COLO668 (cell line): ENCODE measurements at regions not wholly inside any gene's neighbourhood (a gene's known extent, or its start where the extent isn't known, plus 50 kb on each side); places are given as distances from the start of the nearest gene placed in this dataset.

Experiments
- DNase-seq: peaks from one replicate; lab custom pipeline; 2025; ENCODE audit not compliant: unreplicated experiment; lab: John Stamatoyannopoulos, UW

DNA sequence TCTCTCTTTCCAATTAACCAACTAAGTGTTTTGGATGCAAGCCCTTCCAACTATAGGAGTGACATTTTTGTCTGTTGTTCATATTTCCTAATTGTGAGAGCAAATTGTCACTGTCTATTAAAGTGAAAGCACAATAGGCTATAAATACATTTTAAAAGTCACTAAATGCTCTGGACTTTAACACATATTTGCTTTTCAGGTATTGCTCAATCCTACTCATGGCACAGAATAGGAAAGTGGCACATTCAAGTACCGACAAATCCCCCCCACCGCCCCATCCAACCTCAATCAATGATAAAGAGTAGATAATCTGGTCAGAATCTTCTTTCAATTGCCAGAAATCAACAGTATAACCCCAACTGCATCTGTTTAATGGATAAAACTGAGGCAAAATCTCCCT is 419.8 kb downstream of the PLK2 start:
- DNase-seq = no peak

DNA sequence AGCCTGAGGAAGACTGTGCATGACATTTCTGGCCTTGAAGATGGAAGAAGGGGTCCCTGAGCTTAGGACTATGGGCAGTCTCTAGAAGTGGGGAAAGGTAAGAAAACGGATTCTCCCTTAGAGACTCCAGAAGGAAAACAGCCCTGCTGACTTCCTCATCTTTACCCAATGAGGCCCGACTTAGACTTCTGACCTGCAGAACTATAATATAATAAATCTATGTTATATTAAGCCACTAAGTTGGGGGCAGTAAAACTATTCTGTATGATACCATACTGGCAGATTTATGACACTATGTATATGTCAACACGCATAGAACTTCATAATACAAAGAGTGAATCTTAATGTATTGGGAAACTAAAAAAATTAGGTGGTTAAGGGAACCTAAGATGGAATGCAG is 422.0 kb downstream of the PLK2 start:
- no peak for DNase-seq

DNA sequence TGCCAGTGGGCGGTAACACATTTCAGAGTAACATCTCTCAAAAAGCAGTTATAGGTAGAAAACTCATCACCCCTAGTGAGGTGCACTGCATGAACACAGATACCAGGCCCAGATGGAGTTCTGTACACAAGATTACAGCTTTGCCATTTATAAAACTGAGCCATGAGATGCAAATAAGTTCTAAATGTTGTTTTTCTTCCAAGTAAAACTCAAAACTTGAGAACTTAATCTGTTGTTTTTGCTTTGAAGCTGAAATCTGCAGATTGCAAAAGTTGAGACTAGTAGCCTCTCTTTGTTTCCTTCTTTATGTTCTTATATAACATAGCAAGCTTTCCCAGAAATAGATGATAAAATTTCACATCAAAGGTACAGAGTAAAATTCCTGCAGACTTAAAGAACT is 434.1 kb downstream of the PLK2 start:
- no peak for DNase-seq

DNA sequence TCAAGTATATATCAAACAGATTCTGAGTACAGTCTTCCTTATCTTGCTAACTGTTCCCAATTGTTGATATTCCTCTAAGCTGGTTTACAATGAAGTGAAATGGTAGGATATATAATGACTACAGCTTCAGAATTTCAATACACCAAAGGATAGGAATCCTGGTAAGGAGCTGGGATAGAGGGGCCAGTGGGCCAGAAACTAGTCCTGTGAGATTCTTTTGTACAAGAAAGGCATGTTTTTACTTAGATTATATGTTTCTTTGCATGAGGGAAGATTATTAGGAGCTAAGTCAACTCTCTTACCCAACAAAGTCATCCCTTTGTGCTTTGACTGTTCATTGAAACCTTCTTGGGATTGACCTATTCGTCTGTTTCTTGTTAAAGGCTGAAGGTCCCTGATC is 435.7 kb downstream of the PLK2 start:
- no peak for DNase-seq

DNA sequence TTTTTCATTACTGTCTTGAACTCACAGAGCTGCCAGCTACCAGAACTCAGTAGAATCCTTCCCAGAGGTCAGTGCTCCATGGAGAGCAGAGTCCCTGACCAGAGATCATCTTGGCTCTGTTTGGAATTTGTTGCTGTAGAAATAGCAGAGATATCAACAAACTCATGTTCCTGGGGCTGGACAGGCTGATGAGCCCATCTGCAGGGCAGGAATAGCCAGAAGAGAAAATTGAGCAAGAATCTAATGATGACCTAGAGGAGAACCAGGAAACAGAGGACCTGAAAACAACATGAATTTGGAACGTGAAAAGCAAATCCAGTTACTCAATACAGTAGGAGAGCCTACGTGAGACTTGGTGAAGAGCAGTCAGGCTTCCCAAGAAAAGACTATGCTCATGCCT is 437.8 kb downstream of the PLK2 start:
- DNase-seq = no peak

DNA sequence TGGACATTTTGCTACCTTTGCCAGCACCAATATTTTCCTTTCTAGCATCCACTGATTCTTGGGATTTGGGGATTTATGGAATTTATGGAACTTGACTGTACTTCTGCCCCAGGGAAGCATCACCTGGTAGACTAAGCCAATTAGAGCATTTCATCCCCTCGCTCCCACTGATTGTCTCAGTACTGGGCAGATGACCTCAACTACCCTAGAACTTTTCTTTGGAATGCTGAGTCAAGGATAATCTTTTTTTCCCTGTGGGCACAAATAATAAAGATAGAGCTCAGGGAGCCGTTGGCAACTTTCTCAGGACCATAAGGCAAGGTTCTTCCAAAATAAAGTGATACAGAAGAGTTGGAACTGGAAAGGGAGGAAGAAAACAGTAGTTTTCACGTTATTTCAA is 438.4 kb downstream of the PLK2 start:
- DNase-seq = no peak

DNA sequence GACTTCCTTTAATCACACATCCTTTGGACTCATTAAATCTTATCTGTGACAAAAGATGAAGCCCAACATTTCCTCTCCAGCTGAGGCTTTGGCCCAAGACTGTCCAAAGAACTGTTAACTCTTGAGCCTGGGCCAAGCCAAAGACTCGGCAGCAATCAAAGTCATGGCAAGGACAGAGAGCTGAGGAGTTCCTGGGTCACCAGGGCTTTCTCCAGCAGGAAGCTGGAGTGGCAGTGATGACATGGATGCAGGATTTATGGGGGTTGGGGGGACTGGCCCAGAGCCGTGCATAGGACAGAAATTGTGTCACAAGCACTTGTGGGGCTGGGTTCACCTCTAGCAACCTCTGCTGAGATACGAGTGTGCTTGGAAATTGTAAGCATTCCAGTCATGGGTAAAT is 440.3 kb downstream of the PLK2 start:
- no peak for DNase-seq

DNA sequence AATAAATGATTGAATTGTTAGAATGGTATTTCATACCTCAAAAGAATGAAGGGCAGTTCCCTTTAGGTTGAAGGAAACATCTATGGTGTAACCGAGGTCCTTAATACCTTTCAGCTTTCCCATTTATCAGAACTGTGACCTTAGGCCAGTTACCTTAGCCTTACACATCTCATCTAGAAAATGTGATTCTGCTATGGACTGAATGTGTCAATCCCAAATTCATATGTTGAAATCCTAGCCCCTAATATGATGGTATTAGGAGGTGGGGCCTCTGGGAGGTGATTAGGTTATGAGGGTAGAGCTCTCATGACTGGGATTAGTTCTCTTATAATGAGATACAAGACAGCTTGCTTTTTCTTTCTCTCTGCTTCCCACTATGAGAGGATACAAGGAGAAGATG is 441.9 kb downstream of the PLK2 start:
- DNase-seq = no peak

DNA sequence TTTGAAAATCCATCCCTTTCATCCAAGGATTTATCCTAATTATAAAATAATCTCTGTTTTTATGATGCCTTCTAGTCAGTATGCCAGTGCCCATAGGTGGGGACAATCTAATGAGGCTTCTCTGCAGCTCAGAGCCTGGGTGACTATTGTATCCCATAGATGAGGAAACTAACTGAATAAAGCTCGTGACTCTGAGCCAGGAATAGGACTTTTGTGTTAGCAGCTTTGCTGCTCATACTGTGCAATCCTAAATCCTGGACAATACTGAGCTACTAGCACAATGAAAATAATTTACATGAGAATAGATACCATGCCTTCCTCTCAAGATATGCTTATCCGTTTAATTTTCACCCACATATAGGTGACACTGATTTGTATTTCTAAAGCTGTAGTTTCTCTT is 443.0 kb downstream of the PLK2 start:
- DNase-seq = no peak

DNA sequence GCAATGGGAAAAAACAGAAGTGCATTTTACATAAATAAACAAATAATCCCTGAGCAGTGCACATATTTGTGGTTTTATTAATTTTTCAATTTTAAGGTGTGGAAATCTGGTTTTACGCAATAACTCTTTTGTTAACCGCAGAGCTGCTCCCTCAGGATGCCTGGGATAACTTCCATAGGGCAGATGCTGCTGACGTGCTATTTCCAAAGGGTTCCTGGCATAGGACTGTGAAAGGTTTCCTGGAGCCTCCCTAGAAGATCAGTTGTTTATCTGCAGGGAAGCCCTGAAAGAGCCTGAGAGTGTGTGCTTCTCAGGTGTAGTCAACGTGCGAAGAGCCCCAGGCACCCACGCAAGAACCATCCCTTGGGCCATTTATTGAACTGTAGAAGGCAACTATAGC is 443.5 kb downstream of the PLK2 start:
- no peak for DNase-seq

DNA sequence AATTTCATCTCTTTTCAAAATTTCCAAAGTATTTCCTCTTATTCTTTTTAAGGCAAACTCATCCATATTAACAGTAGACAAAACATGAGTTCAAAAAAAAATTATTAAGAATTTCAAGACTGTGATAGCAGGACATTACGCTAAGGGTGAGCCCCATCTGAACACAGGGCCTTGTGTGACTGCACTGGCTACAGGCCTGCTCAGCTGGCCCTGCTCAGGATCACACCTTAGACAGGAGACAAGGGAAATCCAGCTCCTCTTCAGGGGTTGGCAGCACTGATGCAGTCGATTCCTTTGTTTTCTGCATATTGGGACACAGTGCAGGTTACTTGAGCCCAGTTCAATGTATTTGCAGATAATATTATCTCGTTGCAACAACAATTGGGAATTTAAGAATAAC is 444.7 kb downstream of the PLK2 start:
- DNase-seq = no peak

DNA sequence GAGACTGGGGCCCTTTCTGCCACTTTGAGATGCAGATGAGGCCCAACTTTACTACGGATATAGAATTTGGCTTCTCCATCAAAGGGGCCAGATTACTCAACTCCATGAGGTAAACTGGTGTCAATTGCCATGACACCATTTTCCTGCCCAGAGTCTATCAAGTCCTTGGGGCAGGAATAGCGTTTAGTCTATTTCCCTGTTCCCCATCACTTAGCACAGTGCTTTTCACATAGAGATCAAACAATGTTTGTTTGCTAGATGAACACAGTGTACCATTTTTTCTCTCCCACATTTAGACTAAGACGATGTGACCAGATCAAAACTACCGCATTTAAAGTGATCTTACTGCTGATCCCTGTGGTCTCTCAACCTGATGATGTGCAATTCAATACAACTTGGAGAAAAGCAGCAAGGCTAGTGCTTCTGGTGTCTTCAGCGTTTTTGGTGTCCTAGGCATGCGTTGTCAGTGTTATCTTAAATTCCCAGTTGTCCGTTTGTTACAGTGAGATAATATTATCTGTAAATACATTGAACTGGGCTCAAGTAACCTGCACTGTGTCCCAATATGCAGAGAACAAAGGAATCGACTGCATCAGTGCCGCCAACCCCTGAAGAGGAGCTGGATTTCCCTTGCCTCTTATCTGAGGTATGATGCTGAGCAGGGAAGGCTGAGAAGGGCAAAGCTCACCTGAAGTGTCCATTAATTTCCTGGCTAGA is 446.2 kb downstream of the PLK2 start:
- no peak for DNase-seq

DNA sequence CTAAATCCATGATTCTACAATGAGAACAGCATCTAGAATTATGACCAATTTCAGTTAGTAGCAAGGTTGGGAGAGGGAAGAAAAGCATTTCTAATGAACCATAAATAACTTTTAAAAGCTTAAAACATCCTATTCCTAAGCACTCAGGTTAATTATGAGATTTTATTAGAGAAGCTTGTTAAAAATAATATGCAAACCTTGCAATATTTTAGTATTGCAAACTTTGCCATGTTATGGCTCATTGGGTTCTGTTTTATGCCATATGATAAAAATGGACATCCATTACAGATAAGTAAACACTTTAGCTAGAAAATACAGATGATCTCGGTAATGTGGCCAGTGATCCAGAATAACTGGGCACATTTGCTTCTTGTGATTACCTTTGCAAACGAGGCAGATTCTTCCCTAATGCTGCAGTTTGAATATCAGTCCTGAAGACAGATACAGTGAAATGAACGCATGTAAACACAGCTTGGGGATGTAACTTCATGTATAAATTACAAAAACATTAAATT is 447.0 kb downstream of the PLK2 start:
- no peak for DNase-seq

DNA sequence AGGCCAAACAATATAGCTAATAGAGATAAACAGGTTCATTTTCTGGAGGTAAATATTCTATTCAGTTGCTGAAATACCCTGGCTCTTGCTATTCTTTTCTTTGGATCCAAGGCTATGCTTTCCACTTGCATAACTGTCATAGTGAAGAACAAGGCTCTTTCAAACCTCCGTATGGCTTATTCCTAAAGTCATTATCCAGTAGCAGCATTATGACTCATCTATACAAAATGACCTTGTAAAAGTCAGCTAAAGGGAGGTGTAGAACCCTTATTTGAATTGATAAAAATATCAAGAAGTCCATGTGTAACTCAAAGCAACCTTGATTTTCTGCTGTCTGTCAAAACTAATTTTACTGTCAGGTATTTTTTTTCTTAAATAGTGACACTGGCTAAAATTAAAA is 447.8 kb downstream of the PLK2 start:
- DNase-seq = no peak

DNA sequence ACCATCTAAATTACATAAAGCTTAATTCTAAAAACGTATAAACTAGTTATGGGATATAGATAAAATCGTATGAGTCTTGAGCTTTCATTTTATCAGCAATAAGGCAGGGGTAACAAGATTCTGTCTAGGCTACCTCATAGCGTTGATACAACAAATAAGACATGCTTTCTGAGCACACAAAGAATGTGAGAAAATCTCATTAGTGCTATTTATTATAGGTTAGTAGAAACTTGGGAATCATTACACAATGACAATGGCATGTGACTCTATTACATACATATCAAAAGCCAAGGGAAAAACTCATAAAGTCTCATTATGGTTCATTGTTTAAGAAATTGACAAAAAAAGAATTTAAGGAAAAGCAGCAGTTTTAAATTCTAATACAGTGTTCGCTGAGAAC is 448.6 kb downstream of the PLK2 start:
- no peak for DNase-seq

DNA sequence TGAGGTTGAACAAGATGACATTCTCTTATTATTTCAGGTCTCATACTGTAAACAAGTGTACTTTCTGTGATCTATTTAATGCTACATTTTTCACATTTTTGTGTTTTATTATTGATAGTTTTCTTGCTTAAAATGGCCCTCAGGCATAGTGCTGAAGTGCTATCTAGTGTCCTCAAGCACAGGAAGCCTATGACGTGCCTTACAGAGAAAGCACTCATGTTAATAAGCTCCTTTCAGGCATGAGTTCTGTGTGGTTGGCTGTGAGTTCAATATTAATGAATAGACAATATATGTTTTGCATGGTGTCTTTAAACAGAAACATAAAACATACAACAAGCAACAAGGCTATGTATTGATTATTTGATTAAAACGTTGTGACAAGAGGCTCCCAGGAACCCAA is 450.1 kb downstream of the PLK2 start:
- DNase-seq = no peak

DNA sequence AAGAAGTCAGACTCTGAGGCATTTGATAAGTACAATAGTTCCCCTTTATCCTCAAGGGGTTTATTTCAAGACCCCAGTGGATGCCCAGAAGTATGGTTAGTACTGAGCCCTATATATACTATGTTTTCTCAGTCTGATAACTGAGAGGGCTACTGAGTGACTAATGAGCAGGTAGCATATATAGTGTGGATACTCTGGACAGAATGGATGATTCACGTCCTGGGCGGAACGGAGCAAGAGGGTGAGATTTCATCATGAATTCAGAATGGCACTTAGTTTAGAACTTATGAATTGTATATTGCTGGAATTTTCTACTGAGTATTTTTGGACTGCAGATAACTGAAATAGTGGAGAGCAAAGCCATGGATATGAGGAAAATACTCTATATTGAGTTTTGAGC is 457.6 kb downstream of the PLK2 start:
- no peak for DNase-seq

DNA sequence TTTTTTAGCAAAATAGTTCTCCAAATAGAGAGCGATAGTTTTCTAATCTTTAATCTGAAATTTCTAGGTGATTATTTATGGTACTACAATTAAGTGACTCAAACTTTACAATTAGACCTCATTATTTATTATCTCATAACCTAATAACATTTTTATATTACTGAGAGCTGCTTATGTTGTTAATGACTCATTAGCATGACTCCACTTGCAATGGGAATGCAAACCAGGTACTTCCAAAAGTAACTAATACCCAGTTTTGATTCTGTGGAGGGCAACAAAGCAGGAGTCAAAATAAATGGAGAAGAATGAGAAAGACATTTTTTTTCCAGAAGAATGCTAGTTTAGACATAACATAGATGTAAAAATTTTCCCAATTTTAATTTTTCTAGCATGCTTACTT is 466.0 kb downstream of the PLK2 start:
- DNase-seq = no peak

DNA sequence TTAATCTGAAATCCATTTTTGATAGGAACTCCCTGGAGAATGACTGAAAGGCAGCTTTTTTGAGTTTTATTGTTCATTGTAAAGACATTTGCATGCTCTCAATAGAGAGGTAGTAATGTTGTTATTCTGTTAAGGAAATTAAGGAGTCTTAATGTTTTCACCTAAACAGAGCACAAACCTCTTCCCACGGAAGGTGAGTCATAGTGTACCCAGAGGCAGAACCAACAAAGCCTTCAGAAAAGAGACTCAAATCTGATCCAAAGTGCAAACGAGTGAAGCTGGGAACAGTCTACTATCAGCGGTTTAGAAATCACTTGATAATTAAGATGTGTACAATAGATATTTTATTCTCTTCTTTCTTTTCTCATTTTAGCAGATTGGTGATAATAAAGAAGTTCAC is 470.5 kb downstream of the PLK2 start:
- no peak for DNase-seq

DNA sequence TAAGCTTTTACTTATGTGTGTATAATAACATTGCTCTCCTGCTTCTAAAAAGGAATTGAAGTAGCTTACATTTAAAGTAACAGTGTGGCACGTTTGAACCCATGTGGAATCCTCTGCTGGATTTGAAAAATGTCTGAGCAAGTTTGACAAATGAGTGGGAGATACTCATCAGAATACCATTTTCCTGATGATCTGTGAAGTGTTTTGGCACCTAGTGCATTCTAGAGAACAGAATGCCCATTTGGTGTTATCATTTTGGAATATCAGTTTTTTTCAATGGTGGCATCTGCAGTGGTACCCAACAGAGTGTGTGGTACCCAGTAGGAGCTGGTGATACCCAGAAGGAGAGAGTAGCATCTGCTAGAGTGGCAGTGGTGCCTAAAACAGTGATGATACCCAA is 471.1 kb downstream of the PLK2 start:
- no peak for DNase-seq

DNA sequence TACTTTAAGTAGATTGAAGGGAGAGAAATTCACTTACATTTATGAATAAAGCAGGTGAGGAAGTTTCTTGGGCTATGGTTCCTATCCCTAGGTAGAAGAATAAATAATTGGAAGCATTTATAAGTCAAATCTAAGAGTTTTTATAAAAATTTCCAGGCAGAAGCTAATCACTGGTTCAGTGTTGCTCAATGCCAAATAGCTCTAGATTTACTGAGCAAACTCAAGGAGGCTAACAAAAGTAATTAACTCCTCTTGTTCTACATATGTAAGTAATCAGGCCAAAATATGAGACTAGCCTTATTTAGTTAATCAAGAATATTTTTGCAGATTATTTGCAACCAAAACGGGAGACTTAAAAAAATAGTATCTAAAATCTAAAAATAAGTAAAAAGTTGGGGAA is 472.3 kb downstream of the PLK2 start:
- no peak for DNase-seq

DNA sequence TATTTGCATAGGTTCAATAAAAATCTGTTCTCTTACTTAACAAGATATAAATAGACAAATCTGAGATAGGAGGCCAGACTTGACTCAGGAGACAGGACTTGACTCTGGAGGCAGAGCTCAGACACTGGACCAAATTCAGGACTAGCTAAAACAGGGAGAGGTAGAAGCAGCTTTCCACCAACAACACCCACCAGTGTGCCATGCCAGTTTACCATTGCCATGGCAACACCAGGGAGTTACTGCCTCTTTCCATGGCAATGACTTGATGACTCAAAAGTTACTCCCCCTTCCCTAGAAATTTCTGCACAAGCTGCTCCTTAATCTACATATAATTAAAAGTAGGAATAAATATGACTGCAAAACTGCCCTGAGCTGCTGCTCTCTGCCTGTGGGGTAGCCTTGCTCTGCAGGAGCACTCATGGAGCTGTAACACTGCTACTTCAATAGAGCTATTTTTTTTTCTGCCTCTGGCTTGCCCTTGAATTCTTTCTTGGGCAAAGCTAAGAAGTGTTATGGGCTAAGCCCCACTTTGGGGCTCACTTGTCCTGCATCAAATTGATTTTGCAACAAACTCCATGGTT is 473.0 kb downstream of the PLK2 start:
- DNase-seq = no peak

DNA sequence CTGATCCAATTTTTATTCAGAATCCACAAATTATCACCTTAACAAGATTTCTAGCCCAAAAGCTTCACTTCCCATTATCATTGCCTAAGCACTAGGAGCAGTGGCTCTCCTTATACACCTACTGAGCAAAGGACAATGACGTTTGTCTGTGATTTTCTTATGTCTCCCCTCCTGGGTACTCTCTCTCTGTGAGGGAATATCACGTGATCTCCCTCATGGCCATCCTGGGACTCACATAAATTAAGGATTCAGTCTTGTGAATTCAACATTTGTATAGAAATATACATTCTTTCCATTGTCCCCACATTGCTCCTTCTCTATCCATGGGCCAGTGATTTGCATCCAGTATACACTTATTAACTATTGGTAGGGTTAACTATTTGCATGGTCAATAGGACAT is 476.5 kb downstream of the PLK2 start:
- DNase-seq = no peak
